ENCODE measurements at regions not wholly inside any gene's neighbourhood (a gene's known extent, or its start where the extent isn't known, plus 50 kb on each side); places are given as distances from the start of the nearest gene placed in this dataset.

GRCh38 chr1:70554341-70554740 is 143.3 kb downstream of the CTH start:
- FAIRE-seq: no peak
- Histone ChIP-seq H3K27me3 (ENCODE audit: control insufficient read depth in 1 of 2, insufficient read depth in 2 of 2, low read length in 2 of 2) (no peaks in the 10 kb centered on the region; a peak in 1 of 5 replicates), H3K4me3 (replicated peaks in 1 of 3; ENCODE audit: insufficient read depth in 1 of 3, low read depth in 2 of 3, low read length in 3 of 3) (no peak overlapping the region), H2AFZ (ENCODE audit: low read length) (no peak overlapping the region), H3K36me3 (replicated peaks in 1 of 2; ENCODE audit: control insufficient read depth in 1 of 2, insufficient read depth in 2 of 2, low read length in 2 of 2) (no peaks in the 10 kb centered on the region), H3K4me1 (ENCODE audit: insufficient read depth, low read length) (no peaks in the 10 kb centered on the region), H3K79me2 (ENCODE audit: insufficient read depth, low read length) (no peaks in the 10 kb centered on the region), H3K4me2 (ENCODE audit: low read depth, low read length) (no peak overlapping the region), H3K9ac (ENCODE audit: insufficient read depth, low read depth, low read length) (no peak overlapping the region), H4K20me1 (ENCODE audit: insufficient read depth, low read length) (no peaks in the 10 kb centered on the region), H3K27ac (ENCODE audit: extremely low read length, insufficient read depth, low read length) (no peak overlapping the region), H3K9me3 (ENCODE audit: low read length) (no peaks in the 10 kb centered on the region)
- WGBS (ENCODE audit: low lambda C conversion rate): 9% methylated on average over 2 of the region's 2 CpGs
- CTCF ChIA-PET (ENCODE audit: low intra/inter-chr PET ratio, low total read pairs): no interaction called here
- intact Hi-C loops (cut with micrococcal nuclease; ENCODE audit: unreplicated experiment) (no loop called here), in situ Hi-C loops (cut with HindIII; ENCODE audit: extremely low pct_ligation_motif_present, low pct_unique_long_range_greater_than_20kb) (no loop called here)
- ATAC-seq: no peak
- TF ChIP-seq PBX3 (CRISPR knock-in tag; IDR thresholded peaks at IDR 0.05; ENCODE audit: borderline replicate concordance): no peak
- no peak for TF ChIP-seq CHCHD3 (CRISPR knock-in tag; IDR thresholded peaks at IDR 0.05)
- TF ChIP-seq XBP1 (CRISPR knock-in tag; IDR thresholded peaks at IDR 0.05): no peak
- no peak for TF ChIP-seq HMG20A (CRISPR knock-in tag; IDR thresholded peaks at IDR 0.05; ENCODE audit: borderline replicate concordance)
- TF ChIP-seq, protein P1, sequence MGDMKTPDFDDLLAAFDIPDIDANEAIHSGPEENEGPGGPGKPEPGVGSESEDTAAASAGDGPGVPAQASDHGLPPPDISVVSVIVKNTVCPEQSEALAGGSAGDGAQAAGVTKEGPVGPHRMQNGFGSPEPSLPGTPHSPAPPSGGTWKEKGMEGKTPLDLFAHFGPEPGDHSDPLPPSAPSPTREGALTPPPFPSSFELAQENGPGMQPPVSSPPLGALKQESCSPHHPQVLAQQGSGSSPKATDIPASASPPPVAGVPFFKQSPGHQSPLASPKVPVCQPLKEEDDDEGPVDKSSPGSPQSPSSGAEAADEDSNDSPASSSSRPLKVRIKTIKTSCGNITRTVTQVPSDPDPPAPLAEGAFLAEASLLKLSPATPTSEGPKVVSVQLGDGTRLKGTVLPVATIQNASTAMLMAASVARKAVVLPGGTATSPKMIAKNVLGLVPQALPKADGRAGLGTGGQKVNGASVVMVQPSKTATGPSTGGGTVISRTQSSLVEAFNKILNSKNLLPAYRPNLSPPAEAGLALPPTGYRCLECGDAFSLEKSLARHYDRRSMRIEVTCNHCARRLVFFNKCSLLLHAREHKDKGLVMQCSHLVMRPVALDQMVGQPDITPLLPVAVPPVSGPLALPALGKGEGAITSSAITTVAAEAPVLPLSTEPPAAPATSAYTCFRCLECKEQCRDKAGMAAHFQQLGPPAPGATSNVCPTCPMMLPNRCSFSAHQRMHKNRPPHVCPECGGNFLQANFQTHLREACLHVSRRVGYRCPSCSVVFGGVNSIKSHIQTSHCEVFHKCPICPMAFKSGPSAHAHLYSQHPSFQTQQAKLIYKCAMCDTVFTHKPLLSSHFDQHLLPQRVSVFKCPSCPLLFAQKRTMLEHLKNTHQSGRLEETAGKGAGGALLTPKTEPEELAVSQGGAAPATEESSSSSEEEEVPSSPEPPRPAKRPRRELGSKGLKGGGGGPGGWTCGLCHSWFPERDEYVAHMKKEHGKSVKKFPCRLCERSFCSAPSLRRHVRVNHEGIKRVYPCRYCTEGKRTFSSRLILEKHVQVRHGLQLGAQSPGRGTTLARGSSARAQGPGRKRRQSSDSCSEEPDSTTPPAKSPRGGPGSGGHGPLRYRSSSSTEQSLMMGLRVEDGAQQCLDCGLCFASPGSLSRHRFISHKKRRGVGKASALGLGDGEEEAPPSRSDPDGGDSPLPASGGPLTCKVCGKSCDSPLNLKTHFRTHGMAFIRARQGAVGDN (CRISPR knock-in tag; IDR thresholded peaks at IDR 0.05): no peak
- no peak for TF ChIP-seq ZNF761 (CRISPR knock-in tag; conservative IDR thresholded peaks at IDR 0.05)
- no peak for TF ChIP-seq MTA3 (CRISPR knock-in tag; IDR thresholded peaks at IDR 0.05)
- no peak for TF ChIP-seq ZNF451 (CRISPR knock-in tag; IDR thresholded peaks at IDR 0.05)
- no peak for TF ChIP-seq ZBTB42 (CRISPR knock-in tag; IDR thresholded peaks at IDR 0.05)
- no peak for TF ChIP-seq NFIC (IDR thresholded peaks at IDR 0.05; ENCODE audit: low read length)
- TF ChIP-seq SRSF9 (IDR thresholded peaks at IDR 0.05; ENCODE audit: borderline replicate concordance, insufficient read depth, low read depth, low read length, poor library complexity, severe bottlenecking): no peak
- no TSS peak for BruUV-seq (replicated peaks)
- no peak for DNase-seq (ENCODE audit: low spot score)
- POLR2A ChIA-PET: no interaction called here
